SK-N-SH (cell line): ENCODE measurements at regions not wholly inside any gene's neighbourhood (a gene's known extent, or its start where the extent isn't known, plus 50 kb on each side); places are given as distances from the start of the nearest gene placed in this dataset.

Source experiments
- CTCF ChIA-PET: fragments of 300-600, 350-600 bp; formaldehyde crosslinking; extraction: SDS; loops from one replicate; lab custom pipeline; 2021; lab: Yijun Ruan, JAX
- POLR2A ChIA-PET: fragments of 350-600 bp; sonication (Branson Sonifier 250); formaldehyde crosslinking; extraction: SDS; loops from one replicate; lab custom pipeline; 2020; ENCODE audit warnings: antibody characterized with exemption, inconsistent platforms; lab: Yijun Ruan, JAX
- DNase-seq: peaks from one replicate; pipeline ENCODE4 v3.0.0; 2012
- H2AFZ ChIP-seq: fragments of 200-600 bp; sonication (generic); 2 replicates; pipeline ENCODE4 v1.8.1; 2016; ENCODE audit warnings: antibody characterized with exemption, mild to moderate bottlenecking, low read depth
- H3F3A ChIP-seq: fragments of 200-600 bp; sonication (generic); replicated peaks from 2 replicates; pipeline ENCODE3; 2016; ENCODE audit warnings: antibody characterized with exemption, mild to moderate bottlenecking; ENCODE audit not compliant: insufficient read depth
- H3K27ac ChIP-seq, 2 experiments: fragments of 200-500 bp in 1 of 2; fragments of 200-600 bp in 1 of 2; sonication (Bioruptor generic) in 1 of 2; sonication (generic), shearing (Covaris generic) in 1 of 2; 2 replicates each; pipeline versions ENCODE4 v1.5.1 to v1.6.1; 2014 to 2016; ENCODE audit warnings: low read depth in 2 of 2, inconsistent platforms in 1 of 2, low read length in 1 of 2, mild to moderate bottlenecking in 1 of 2, mixed read lengths in 1 of 2
- H3K27me3 ChIP-seq: fragments of 200-600 bp; sonication (generic), shearing (Covaris generic); 2 replicates; pipeline ENCODE4 v1.6.1; 2016; ENCODE audit warnings: mixed run types; ENCODE audit not compliant: insufficient read depth
- H3K36me3 ChIP-seq, 2 experiments: fragments of 200-500 bp in 1 of 2; fragments of 200-600 bp in 1 of 2; sonication (Bioruptor generic) in 1 of 2; sonication (generic) in 1 of 2; replicated peaks in 1 of 2; 2 replicates each; pipeline versions ENCODE3 to v1.5.1; 2014 to 2016; ENCODE audit warnings: low read length in 1 of 2, mild to moderate bottlenecking in 1 of 2; ENCODE audit not compliant: insufficient read depth in 2 of 2, control insufficient read depth in 1 of 2
- H3K4me1 ChIP-seq, 2 experiments: fragments of 200-500 bp in 1 of 2; fragments of 200-600 bp in 1 of 2; sonication (Bioruptor generic) in 1 of 2; sonication (generic), shearing (Covaris generic) in 1 of 2; 2 replicates each; pipeline versions ENCODE4 v1.5.1 to v1.6.1; 2014 to 2016; ENCODE audit warnings: low read depth in 1 of 2, low read length in 1 of 2, mixed run types in 1 of 2; ENCODE audit not compliant: insufficient read depth in 2 of 2, control insufficient read depth in 1 of 2
- H3K4me2 ChIP-seq: fragments of 200-600 bp; sonication (generic), shearing (Covaris generic); 2 replicates; pipeline ENCODE4 v1.6.1; 2017; ENCODE audit warnings: mixed run types
- H3K4me3 ChIP-seq, 2 experiments: fragments of 200-500 bp in 1 of 2; fragments of 200-600 bp in 1 of 2; sonication (Bioruptor generic) in 1 of 2; sonication (generic), shearing (Covaris generic) in 1 of 2; 2 replicates each; pipeline versions ENCODE4 v1.5.1 to v1.8.1; 2014 to 2016; ENCODE audit warnings: low read depth in 2 of 2, inconsistent platforms in 1 of 2, low read length in 1 of 2, mild to moderate bottlenecking in 1 of 2, mixed read lengths in 1 of 2, moderate library complexity in 1 of 2
- H3K79me2 ChIP-seq: fragments of 200-600 bp; sonication (generic); 2 replicates; pipeline ENCODE4 v1.8.1; 2017; ENCODE audit warnings: mild to moderate bottlenecking; ENCODE audit not compliant: insufficient read depth
- H3K9ac ChIP-seq: fragments of 200-600 bp; sonication (generic); 2 replicates; pipeline ENCODE4 v1.6.1; 2017; ENCODE audit warnings: mixed run types
- H3K9me2 ChIP-seq: fragments of 200-600 bp; sonication (generic); 2 replicates; pipeline ENCODE4 v1.6.1; 2017; ENCODE audit warnings: mixed run types
- H3K9me3 ChIP-seq: fragments of 200-600 bp; sonication (generic); 2 replicates; pipeline ENCODE4 v1.6.1; 2017; ENCODE audit warnings: mixed run types, mild to moderate bottlenecking, moderate library complexity
- H4K20me1 ChIP-seq: fragments of 200-600 bp; sonication (generic); 2 replicates; pipeline ENCODE4 v1.6.1; 2017; ENCODE audit warnings: mild to moderate bottlenecking, mixed run types; ENCODE audit not compliant: insufficient read depth
- EP300 ChIP-seq, 2 experiments: IDR thresholded peaks; 2 replicates each; pipeline versions ENCODE4 v1.4.0 to v1.6.1; 2012; ENCODE audit warnings: borderline replicate concordance in 1 of 2, low read depth in 1 of 2, low read length in 1 of 2
- EZH2phosphoT487 ChIP-seq: fragments of 200-600 bp; sonication (generic); IDR thresholded peaks from 2 replicates; pipeline ENCODE4 v1.6.1; 2017; ENCODE audit warnings: low read depth, mixed run types, mild to moderate bottlenecking, antibody characterized with exemption, moderate library complexity, borderline replicate concordance
- FOSL2 ChIP-seq: IDR thresholded peaks from 2 replicates; pipeline ENCODE4 v1.4.0; 2012; ENCODE audit warnings: low read depth, mild to moderate bottlenecking, moderate library complexity, borderline replicate concordance
- FOXJ3 ChIP-seq: sonication (generic); formaldehyde crosslinking; IDR thresholded peaks from 2 replicates; pipeline ENCODE4 v1.5.1; 2020; ENCODE audit warnings: mild to moderate bottlenecking, missing genetic modification reagents
- FOXM1 ChIP-seq: IDR thresholded peaks from 2 replicates; pipeline ENCODE4 v1.4.0; 2012; ENCODE audit warnings: low read depth, mild to moderate bottlenecking
- GABPA ChIP-seq: IDR thresholded peaks from 2 replicates; pipeline ENCODE4 v1.4.0; 2012; ENCODE audit warnings: low read depth, mild to moderate bottlenecking
- JUND ChIP-seq: IDR thresholded peaks from 2 replicates; pipeline ENCODE4 v1.4.0; 2012
- MEF2A ChIP-seq: IDR thresholded peaks from 2 replicates; pipeline ENCODE4 v1.4.0; 2012; ENCODE audit warnings: low read depth, borderline replicate concordance
- MXI1 ChIP-seq: IDR thresholded peaks from 2 replicates; pipeline ENCODE4 v1.6.1; 2012; ENCODE audit warnings: mild to moderate bottlenecking, low read depth, low read length, improper control_type of control experiment
- NFIC ChIP-seq: IDR thresholded peaks from 2 replicates; pipeline ENCODE4 v1.4.0; 2012; ENCODE audit warnings: borderline replicate concordance
- NRF1 ChIP-seq: IDR thresholded peaks from 2 replicates; pipeline ENCODE4 v1.6.1; 2012; ENCODE audit warnings: low read depth, mild to moderate bottlenecking, low read length
- RAD21 ChIP-seq: IDR thresholded peaks from 2 replicates; pipeline ENCODE4 v1.6.1; 2012; ENCODE audit warnings: mild to moderate bottlenecking, low read length
- RCOR1 ChIP-seq: fragments of 150-350 bp; IDR thresholded peaks from 2 replicates; pipeline ENCODE4 v1.6.1; 2017; ENCODE audit warnings: antibody characterized with exemption, low read length
- RXRA ChIP-seq: IDR thresholded peaks from 2 replicates; pipeline ENCODE4 v1.4.0; 2012; ENCODE audit warnings: low read depth, mild to moderate bottlenecking, borderline replicate concordance
- SIN3A ChIP-seq: IDR thresholded peaks from 2 replicates; pipeline ENCODE4 v1.6.1; 2012; ENCODE audit warnings: low read depth, mild to moderate bottlenecking, low read length, moderate library complexity, borderline replicate concordance
- TEAD4 ChIP-seq: IDR thresholded peaks from 2 replicates; pipeline ENCODE4 v1.4.0; 2012; ENCODE audit warnings: mild to moderate bottlenecking, borderline replicate concordance; ENCODE audit not compliant: insufficient read depth
- YY1 ChIP-seq: IDR thresholded peaks from 2 replicates; pipeline ENCODE4 v1.4.0; 2012; ENCODE audit warnings: low read depth, mild to moderate bottlenecking
- WGBS: methylation state at CpG from one replicate; pipeline ENCODE4 v1.1.6; 2017; ENCODE audit warnings: low lambda C conversion rate; 5-methylcytosine and 5-hydroxymethylcytosine counted together
- small RNA-seq, 7 experiments: library from RNA; depleted of rRNA; stranded (forward); fragments of <200 nt; gene quantifications; one replicate each; pipeline ENCODE3, GENCODE V24; 2012
- TF ChIP-seq, protein P1 (sequence below): fragments of 200-600 bp; sonication (generic); IDR thresholded peaks from 2 replicates; pipeline ENCODE4 v1.6.1; 2017; ENCODE audit warnings: antibody characterized with exemption, mild to moderate bottlenecking, moderate library complexity
- TF ChIP-seq, protein P2 (sequence below): fragments of 150-350 bp; IDR thresholded peaks from 2 replicates; pipeline ENCODE4 v1.6.1; 2016; ENCODE audit warnings: mild to moderate bottlenecking, low read depth, low read length

DNA sequence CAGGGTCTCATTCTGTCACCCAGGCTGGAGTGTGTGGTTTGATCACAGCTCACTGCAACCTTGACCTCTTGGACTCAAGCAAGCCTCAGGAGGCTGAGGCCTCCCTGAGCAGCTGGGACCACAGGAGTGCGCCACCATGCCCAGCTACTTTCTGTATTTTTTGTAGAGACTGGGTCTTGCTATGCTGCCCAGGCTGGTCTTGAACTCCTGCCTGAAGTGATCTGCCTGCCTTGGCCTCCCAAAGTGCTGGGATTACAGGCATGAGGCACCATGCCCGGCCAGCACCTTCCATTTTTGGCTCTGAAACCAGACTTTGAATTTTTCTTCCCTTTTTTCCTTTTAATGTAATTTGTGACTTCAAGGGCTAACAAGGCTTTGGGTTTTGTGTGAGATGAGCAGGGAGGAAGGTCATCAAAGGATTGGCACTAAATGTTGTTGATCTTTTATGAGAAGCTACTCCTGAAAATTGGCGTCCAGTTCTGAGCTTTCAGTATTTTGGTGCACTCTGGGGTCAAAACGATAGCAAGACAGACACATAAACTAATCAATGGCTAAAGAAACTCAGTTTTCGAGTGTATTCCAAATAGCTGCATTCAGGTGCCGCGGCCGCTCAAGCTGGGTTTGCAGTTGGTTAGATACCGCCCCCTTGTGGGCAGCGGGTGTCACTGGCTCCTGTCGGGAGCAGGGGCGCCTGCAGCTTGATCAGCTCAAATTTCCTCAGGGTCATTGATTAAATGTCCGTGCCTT is 51.9 kb upstream of the CLMP start (continued):
- TF ChIP-seq NRF1 (peak; percentile 15; the same call in 1 of the 2 replicates), YY1 (no peak), MEF2A (no peak), RCOR1 (peak; percentile 54; the same call in 1 of the 2 replicates), SIN3A (0 out of 2 replicates have a peak, but pooled peaks have one; percentile 16), RXRA (no peak), FOXM1 (no peak), GABPA (no peak), MXI1 (no peak)
- TF ChIP-seq, protein P1, sequence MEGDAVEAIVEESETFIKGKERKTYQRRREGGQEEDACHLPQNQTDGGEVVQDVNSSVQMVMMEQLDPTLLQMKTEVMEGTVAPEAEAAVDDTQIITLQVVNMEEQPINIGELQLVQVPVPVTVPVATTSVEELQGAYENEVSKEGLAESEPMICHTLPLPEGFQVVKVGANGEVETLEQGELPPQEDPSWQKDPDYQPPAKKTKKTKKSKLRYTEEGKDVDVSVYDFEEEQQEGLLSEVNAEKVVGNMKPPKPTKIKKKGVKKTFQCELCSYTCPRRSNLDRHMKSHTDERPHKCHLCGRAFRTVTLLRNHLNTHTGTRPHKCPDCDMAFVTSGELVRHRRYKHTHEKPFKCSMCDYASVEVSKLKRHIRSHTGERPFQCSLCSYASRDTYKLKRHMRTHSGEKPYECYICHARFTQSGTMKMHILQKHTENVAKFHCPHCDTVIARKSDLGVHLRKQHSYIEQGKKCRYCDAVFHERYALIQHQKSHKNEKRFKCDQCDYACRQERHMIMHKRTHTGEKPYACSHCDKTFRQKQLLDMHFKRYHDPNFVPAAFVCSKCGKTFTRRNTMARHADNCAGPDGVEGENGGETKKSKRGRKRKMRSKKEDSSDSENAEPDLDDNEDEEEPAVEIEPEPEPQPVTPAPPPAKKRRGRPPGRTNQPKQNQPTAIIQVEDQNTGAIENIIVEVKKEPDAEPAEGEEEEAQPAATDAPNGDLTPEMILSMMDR: peak; percentile 98

DNA sequence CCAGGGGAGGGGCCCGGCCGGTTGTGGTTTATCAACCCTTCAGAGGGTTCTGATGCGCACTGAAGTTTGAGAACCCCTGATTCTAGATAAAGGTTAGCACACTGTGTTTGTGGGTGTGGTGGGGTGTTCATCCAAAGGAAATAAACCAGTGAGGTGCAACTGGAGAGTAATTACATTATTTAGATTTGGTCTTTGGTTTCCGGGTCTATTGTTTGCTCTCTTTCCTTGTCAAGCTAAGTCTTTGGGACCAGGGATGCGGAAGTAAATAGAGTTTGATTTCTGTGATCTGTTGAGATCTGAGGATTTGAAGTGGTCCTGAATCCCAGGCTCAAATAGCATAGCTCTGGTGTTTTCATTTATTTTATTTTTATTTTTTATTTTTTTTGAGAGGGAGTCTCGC is 50.5 kb upstream of the CLMP start:
- no peak overlapping the region for H3K9ac ChIP-seq
- H4K20me1 ChIP-seq: no peaks in the 10 kb centered on the region
- H3K9me3 ChIP-seq: no peaks in the 10 kb centered on the region
- H3K36me3 ChIP-seq: no peaks in the 10 kb centered on the region
- H3K4me3 ChIP-seq: no peak overlapping the region
- peaks cover 8% of the 10 kb centered on the region for H3F3A ChIP-seq
- H3K27ac ChIP-seq: no peak overlapping the region
- H3K4me1 ChIP-seq: peaks cover 7 to 19% of the 10 kb centered on the region in 2 experiments; a peak in 2 of 4 replicates
- TF ChIP-seq GABPA: no peak
- no peak for TF ChIP-seq NFIC
- no peak for TF ChIP-seq NRF1
- TF ChIP-seq EZH2phosphoT487: no peak
- TF ChIP-seq TEAD4: no peak
- TF ChIP-seq EP300 (IDR thresholded peaks at IDR 0.05; ENCODE audit: borderline replicate concordance in 1 of 2, low read depth in 1 of 2, low read length in 1 of 2): no peak
- TF ChIP-seq JUND: no peak
- TF ChIP-seq FOSL2: no peak
- no peak for TF ChIP-seq FOXJ3
- TF ChIP-seq MXI1: no peak
- TF ChIP-seq RCOR1: no peak
- TF ChIP-seq, protein P2, sequence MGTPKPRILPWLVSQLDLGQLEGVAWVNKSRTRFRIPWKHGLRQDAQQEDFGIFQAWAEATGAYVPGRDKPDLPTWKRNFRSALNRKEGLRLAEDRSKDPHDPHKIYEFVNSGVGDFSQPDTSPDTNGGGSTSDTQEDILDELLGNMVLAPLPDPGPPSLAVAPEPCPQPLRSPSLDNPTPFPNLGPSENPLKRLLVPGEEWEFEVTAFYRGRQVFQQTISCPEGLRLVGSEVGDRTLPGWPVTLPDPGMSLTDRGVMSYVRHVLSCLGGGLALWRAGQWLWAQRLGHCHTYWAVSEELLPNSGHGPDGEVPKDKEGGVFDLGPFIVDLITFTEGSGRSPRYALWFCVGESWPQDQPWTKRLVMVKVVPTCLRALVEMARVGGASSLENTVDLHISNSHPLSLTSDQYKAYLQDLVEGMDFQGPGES: no peak
- no peak for TF ChIP-seq FOXM1
- TF ChIP-seq RAD21: no peak
- H3K27me3 ChIP-seq: no peaks in the 10 kb centered on the region
- no peak for DNase-seq
- ChIA-PET CTCF (interaction anchor here (0.9 to 19.9 kb wide), 8 partner anchors 9 to 234 kb away, joined by 3 to 437 read pairs (median 22); partner anchors contain the start of gene CLMP), POLR2A (interaction anchor here (3.3 kb wide), 1 partner anchor 50 kb away, joined by 9 read pairs; the partner anchor contains the start of gene CLMP)
- H3K79me2 ChIP-seq: no peaks in the 10 kb centered on the region
- H3K9me2 ChIP-seq: no peaks in the 10 kb centered on the region
- H3K4me2 ChIP-seq: no peak overlapping the region
- H2AFZ ChIP-seq: 0 out of 2 replicates have a peak overlapping the region, but pooled peaks have one; percentile 47
- WGBS: 94% methylated on average over 6 of the region's 6 CpGs

Small RNA genes in the stretch of these regions (small RNA-seq; reads per million reads assigned to genes)
- gene RF00096: 0 reads per million in 7 experiments
